GM21390 (cell line): ENCODE measurements at regions not wholly inside any gene's neighbourhood (a gene's known extent, or its start where the extent isn't known, plus 50 kb on each side); places are given as distances from the start of the nearest gene placed in this dataset.
"Not testable (repeated sequence)": the region's sequence is repeated elsewhere in the genome, so short reads cannot be mapped to it uniquely, and the experiment has no call there.

Experiments
- ATAC-seq: cut with Tn5 transposase; IDR thresholded peaks from one replicate; pipeline ENCODE4 v1.9.1; 2021; ENCODE audit not compliant: unreplicated experiment

DNA sequence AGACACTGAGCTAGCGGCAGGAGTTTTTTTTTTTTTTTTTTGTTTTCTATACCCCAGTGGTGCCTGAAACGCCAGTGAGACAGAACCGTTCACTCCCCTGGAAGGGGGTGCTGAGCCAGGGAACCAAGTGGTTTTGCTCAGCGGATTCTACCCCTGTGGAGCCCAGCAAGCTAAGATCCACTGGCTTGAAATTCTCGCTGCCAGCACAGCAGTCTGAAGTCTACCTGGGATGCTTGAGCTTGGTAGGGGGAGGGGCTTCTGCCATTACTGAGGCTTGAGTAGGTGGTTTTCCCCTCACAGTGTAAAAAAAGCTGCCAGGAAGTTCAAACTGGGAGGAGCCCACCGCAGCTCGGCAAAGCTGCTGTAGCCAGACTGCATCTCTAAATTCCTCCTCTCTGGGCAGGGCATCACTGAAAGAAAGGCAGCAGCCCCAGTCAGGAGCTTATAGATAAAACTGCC lies 173.0 kb downstream of the DMAC1 start:
- ATAC-seq = not testable (repeated sequence)

DNA sequence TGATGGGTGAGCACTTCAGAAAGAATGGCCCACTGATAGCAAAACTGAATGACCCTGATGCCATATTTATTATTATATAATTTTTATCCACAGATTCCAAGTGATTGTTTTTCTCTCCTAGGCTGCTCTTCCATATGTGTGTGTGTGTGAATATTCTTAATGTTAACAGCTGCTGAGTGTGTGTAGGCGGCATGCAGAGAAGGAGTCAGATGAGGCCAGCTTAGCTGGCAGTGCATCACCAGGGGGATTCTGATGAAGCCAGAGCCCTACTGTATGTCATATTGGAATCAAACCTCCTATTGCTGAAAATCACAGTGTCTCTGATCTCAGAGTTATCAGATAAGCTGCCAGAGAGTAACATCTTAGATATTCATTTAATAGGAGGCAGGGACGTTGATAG lies 177.1 kb downstream of the DMAC1 start:
- ATAC-seq = no peak

DNA sequence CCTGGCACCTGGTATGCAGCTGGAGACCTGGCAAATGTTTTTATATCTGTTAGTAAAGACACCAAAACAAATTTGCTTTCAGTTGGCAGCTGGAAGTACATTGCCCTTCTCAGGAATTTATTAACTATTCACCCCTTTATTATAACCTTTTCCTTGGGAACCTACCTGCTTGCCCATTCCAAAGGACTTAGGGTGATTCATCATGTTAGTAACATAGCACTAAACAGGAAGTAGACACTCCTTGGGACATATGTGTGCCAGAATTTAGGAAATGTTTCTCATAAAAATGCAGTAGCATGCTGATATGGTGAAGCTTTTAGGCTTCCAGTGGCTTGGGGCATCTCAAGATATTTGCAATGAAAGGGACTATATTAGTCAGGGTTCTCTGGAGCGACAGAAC lies 184.2 kb downstream of the DMAC1 start:
- no peak for ATAC-seq

DNA sequence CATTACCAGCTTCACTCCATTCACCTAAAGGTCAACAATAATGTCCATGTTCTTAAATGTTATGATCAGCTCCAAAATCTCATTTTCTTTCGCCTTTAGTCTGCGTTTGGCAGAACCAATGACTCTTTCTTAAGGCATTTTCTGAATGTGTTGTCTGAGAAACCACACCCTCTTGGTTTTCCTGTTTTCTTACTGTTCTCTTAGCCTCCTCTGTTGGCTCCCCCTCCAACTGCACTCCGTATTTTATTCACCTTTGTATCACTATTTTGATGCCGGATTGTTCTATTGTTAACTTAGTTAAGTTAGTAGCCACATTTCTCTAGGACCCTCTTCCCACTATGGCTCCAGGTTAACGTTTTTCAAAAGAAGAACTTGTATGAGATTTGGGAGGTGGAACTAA lies 185.6 kb downstream of the DMAC1 start:
- ATAC-seq = no peak

DNA sequence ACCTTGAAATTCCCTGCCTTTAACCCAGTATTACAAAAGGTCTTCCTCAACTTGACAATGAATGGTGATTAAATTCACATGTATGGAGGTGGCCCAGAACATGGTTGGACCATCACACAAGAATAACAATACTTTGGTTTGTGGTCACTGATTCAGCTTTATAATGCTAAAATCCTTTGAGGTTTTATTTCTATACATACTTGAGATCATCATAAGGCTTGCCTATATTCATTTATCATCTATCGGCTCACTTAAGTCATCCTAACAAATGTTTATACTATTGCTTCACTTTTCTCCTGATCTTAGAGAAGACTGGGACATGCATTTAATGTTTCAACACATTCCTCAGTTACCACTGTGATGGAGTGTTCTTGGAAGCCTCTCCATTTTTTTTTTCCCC lies 191.3 kb downstream of the DMAC1 start:
- ATAC-seq = no peak

DNA sequence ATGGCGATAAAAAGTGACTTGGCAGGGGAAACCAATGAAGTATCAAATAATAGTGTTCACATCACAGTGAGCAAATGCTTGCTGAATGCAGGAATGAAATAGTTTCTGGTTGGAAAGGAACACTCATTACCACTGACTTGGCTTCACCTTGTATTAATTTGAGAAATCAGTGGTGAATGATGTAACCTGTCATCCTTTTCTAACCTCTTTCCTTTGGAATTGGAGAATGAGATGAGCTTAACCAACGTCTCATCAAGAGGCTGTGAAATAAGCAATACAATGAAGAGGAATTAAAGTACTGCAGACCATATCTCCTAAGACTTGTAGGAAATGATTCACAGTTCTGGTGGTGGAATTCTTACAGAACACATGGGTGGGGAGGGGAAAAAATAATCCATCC lies 192.2 kb downstream of the DMAC1 start:
- ATAC-seq = no peak

DNA sequence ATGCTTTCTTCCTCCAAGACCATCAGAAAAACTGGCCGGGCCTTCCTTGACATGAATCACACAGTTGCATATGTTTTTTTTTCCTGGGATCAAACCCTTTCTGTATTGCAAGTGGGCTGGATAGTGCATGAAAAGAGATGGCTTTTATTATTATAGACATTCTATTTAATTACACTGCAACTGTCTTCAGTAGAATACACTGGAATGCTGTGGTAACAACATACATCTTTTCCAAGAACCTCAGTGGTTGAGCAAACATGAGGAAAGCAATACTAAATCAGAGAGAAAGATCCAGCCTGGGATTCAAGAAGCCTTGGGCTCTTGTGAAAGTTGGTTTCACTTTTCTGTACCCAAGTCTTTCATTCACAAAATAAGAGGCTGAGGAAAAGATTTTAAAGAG lies 193.0 kb downstream of the DMAC1 start:
- no peak for ATAC-seq

DNA sequence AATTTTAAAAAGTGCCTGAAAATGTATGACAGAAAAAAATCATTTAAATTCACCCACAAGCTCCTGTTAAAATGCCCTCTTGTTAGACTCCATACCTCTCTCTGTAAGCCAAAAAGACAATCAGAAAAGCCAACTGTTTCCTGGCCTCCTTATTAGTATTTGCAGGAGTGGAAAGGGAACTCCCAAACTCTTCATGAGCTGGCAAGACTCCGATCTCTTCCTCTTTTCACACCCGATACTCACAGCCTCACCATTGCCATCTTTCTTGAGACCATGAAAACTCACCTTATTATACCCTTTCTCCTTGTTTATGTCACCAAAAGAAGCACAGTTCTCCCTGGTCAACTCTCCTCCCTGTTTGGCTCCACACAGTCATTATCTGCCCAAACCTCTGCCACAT lies 197.8 kb downstream of the DMAC1 start:
- no peak for ATAC-seq

DNA sequence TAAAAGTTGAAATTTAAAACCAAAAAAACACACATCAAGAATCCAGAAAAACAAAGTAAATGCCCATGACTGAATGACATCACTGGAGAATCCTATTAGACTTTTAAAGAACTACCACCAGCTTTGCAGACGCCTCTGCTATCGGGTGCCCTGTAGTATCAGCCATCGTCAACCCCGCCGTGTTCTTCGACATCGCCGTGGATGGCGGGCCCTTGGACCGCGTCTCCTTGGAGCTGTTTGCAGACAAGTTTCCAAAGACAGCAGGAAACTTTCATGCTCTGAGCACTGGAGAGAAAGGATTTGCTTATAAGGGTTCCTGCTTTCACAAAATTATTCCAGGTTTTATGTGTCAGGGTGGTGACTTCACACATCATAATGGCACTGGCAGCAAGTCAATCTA lies 201.9 kb downstream of the DMAC1 start:
- ATAC-seq = no peak

DNA sequence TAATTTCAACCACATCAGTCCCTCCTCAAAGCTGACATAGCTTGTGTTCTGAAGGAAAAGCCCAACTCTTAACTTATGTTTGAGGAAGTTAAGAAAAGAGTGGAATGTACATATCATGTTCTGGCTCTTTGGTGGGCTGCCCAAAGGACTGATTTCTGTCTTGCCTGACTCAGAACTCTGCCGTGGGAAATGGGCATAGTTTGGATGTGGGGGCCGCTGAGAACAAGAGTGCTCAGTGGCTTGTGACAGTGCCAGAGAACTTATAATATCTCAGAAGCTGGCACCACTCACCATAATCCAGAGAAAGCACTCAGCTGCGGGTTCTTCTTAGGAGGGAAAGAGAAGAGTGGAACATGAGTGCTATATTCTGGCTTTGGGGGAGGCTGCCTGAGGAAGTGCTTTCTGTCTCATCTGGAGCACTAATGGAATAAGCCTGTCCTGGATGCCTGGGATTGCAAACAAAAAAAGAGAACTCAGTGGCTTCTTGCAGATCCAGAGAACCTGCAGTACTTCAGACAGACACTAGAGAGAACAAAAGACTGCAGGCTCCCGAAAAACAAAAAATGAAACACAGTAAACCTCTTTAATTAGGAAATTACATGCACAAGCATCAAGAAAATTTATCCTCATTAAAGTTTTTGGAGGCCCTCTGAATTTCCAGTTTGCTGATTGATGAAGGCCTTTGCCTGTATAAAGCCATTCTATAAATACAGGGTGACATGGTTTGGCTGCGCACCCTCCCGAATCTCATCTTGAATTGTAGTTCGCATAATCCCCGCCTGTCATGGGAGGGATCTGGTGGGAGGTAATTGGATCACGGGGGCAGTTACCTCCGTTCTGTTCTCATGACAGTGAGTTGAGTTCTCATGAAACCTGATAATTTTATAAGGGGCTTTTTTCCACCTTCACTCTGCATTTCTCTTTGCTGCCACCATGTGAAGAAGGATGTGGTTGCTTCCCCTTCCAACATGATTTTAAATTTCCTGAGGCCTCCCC lies 207.0 kb downstream of the DMAC1 start:
- no peak for ATAC-seq

DNA sequence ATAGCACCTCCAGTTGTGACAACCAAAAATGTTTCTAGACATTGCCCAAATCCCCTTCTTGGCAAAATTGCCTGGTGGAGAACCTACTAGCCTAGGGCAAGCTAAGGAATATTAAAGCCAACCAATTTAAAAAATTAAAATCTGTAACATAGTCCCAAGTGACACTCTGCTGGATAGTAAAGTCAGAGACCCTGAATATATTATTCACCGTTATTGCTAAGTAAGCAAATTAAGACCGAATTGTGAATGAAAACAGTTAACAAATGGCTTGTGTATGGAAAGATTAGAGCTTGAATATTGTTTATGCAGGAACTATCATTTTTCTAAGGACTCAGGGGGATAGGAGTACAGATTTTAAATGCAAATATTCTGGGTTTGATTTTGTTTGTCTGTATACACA lies 208.1 kb downstream of the DMAC1 start:
- no peak for ATAC-seq

DNA sequence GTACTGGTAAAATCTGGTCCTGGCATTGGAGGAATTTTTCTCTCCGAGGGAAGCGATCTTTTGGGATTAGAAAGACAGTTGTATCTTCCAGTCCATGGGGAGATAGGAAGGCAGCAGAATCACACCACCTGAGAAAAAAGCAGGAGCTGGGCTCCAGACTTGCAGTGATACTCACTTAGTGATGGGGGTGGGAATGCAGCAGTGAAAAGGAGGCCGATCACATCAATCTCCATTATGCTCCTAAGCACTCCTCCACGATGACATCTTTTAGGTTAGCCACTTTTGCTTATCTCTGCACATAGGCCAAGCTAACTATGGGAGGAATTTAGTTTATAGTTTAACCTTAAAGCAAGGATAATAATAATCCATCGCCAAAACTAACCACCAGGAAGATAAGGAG lies 219.0 kb downstream of the DMAC1 start:
- ATAC-seq = no peak

DNA sequence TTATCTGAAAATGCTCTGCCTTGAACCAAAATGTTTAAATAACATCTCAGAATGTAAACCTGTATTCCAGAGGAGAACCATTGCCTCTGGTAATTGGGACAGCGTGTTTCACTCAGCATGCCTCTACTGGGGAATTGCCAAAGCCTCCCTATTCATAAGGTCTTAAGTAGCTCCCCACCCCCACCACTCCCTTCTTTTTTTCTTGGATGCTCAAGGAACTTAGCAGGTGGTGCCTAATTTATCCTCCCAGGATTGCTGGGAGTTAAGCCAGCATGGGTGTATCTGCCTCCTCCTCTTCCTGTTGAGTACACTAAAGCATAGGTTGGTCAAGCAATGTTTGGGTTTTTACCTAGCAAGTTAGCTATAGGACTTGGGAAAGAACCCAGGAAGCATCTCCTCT lies 220.2 kb downstream of the DMAC1 start:
- no peak for ATAC-seq

DNA sequence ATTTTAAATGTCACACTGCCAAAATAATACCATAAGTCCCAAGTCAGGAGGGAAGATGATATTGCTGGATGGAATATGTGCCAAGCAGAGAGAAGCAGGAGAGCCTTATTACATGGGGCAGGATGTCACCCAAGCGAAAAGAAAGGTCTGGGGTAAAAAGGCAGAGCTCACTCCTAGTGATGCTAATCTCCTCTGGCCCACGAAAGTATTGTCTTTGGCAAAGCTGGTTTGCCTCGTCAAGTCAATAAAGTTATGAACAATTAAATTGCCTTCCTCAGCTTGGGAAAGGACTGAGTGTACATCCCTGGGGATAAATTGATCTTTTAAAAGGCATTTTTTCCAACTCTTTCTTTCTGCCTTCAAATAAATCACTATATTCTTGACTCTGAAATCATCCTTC lies 220.6 kb downstream of the DMAC1 start:
- no peak for ATAC-seq

DNA sequence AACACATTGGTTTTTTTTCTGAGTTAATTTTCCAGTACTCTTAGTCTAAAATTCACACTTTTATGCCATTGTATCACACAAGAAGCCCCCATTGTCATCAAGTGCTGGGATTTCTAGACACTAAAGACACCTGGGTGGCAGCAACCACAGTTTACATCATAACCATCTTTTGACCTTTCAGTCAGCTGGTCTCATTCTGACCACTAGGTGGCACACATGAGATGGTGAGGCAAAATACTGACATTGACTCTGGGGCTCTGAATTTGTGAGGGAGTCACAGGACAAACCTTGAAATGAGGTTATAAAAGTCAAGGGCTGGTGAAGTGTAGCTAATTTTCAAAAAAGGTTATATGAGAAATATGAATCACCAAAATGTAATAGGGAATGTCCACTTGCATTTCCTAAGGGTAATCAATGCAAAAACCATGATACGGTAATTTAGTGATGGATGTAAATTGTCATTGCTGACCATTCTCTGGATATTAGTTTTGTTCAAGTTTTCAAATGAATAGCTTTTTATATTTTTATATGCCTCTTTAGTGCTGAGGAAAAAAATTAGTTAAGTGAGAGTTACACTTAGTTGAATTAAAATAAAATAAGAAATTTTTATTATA lies 229.4 kb downstream of the DMAC1 start:
- peak; percentile 92 for ATAC-seq

DNA sequence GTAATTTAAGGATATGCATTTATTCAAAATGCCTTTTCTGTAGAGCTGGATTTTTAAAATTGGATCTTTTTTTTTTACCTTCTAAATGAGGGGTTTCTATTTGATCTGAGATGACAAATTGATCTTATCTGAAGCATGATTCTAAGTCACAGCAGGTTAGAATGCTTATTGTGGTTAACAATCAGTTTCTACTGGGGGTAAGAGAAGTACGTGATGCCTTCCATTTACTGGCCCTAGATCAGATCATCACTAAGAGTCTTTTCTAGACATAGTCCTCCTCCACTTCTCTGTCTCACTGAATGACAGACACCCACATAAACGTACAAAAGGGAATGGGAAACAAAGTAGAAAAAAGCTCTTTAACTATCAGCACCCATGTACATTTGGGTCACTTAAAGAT lies 231.9 kb downstream of the DMAC1 start:
- ATAC-seq = no peak

DNA sequence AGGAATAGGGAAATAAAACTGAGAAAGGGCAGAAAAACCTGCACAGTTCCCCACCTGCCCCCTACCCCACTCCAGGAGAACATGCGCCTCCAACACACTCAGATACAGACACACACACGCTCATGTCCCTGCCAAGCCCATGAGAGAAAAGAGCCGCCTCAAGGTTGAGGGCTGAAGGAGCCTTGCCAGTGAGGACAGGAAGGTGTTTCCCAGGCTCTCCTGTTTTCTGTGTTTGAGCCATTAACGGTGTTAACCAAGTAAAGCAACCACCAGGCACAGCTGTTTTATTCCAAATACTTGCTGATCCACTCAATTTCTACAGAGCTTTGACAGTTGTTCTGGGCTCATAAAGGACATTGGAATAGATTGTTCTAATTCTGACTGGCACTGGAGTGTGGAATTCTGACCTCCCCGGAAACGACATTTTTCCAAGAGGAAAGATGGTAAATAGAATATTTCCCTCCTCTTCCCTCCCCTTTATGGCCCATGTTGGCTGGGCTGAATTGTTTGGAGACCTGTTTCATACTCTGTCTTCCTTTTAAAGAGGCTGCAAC lies 238.0 kb downstream of the DMAC1 start:
- no peak for ATAC-seq

DNA sequence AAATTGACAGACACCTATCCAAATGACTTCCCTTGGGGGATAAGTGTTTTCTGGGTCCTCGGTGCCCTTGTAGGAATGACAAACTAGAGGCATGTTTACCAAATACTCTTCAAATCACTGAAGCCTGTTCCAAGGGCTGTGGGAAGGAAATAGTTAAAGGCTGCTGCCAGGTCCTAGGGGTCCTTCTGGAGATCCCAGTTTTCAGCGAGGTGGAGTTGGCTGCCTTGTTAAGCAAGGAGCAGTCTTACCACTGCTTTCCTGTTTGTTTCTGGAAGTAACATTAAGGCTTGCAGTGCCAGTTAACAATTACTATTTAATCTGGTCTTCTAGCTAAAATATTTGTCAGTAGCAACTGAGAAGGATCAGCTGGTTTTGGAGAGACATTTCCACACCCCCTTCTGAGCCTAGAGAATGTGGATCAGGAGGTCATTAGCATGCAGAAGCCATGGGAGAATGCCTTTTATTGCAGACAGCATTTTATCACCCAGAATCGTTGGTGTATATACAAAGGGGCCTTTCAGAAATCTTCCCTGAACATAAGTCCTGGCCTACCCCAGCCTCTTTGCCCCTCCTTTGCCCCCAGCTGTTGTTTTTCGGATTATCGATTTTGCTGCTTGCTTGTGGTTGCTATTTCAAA lies 238.8 kb downstream of the DMAC1 start:
- ATAC-seq = no peak

DNA sequence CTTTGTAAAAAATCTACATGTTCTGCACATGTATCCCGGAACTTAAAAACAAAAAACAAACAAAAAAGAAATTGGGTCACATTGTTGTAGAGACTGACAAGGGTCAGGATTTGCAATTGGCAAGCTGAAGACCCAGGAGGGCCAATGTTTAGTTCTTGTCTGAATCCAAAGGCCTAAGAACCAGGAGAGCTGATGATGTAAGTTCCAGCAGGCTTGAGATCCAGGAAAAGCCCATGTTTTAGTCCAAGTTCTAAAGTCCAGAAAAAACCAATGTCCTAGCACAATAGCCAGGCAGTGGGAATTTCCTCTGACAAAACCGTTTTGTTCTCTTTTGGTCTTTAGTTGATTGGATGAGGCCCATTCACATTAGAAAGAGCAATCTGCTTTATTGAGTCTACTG lies 244.9 kb downstream of the DMAC1 start:
- ATAC-seq = no peak

DNA sequence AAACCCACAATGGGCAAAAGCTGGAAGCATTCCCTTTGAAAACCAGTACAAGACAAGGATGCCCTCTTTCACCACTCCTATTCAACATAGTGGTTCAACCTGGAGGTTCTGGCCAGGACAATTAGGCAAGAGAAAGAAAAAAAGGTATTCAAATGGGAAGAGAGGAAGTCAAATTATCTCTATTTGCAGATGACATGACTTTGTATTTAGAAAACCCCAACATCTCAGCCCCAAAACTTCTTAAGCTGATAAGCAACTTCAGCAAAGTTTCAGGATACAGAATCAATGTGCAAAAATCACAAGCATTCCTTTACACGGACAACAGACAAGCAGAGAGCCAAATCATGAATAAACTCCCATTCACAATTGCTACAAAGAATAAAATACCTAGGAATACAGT lies 246.9 kb downstream of the DMAC1 start:
- not testable (repeated sequence) for ATAC-seq

DNA sequence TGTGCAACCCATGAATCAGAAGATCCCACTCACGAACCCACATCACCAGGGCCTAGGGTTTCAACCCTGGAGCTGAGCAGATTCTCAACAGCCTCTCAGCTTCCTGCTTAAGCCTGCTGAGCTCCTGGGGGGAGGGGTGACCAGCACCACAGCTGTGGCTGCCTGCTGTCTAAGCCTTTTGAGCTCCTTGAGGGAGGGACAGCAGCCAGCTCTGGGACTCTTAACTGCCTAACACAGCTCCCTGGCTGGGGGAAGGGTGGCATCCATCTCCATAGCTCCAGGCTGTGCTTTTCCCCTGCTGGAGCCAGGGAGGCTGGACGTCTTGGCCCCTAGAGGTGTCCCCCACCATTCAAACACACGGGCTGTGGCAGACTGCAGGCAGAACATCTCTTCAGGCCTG lies 250.3 kb downstream of the DMAC1 start:
- ATAC-seq = no peak

DNA sequence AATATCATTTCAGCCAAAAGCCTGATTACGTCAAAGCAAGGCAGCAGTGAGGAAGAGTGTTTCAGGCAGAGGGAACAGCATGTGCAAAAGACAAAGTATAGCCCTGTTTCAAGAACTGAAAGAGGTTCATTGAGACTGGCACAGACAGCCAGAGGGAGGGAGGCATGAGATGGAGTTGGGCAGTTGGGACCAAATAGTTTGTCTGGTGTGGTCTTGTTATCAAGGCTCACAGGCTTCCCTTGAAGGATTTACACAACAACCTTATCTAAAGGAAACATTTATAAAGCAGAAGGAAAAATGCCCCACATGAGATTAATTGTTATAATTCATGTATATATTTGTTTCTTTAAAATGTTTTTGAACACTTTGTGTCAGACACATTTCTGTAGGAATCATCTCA lies 253.3 kb downstream of the DMAC1 start:
- no peak for ATAC-seq
